Calu3 (cell line): ENCODE measurements at regions not wholly inside any gene's neighbourhood (a gene's known extent, or its start where the extent isn't known, plus 50 kb on each side); places are given as distances from the start of the nearest gene placed in this dataset.

Source experiments
- BruUV-seq: library from RNA; stranded (reverse); fragments of 400-500 nt; replicated peaks from 2 replicates; lab custom pipeline; 2021; lab: Mats Ljungman, UMichigan
- CTCF ChIA-PET: fragments of 300-600 bp; sonication (Branson Sonifier 250); formaldehyde crosslinking; loops from one replicate; lab custom pipeline; 2022; ENCODE audit warnings: antibody characterized with exemption; lab: Charles Lee
- DNase-seq: peaks from one replicate; pipeline ENCODE4 v3.0.0; 2022
- H3K27ac Mint-ChIP-seq: one replicate; pipeline ENCODE4 v1.8.0; 2022; ENCODE audit warnings: mixed read lengths; ENCODE audit not compliant: unreplicated experiment
- H3K27me3 Mint-ChIP-seq: one replicate; pipeline ENCODE4 v1.8.0; 2022; ENCODE audit warnings: mixed read lengths; ENCODE audit not compliant: unreplicated experiment
- H3K36me3 Mint-ChIP-seq: one replicate; pipeline ENCODE4 v1.8.0; 2022; ENCODE audit warnings: mild to moderate bottlenecking, moderate library complexity, mixed read lengths; ENCODE audit not compliant: insufficient read depth, unreplicated experiment
- H3K4me1 Mint-ChIP-seq: one replicate; pipeline ENCODE4 v1.8.0; 2022; ENCODE audit warnings: mild to moderate bottlenecking, low read depth, mixed read lengths; ENCODE audit not compliant: unreplicated experiment
- H3K4me3 Mint-ChIP-seq: one replicate; pipeline ENCODE4 v1.8.0; 2022; ENCODE audit warnings: mild to moderate bottlenecking, low read depth, moderate library complexity, mixed read lengths; ENCODE audit not compliant: unreplicated experiment
- H3K9me3 Mint-ChIP-seq: one replicate; pipeline ENCODE4 v1.8.0; 2022; ENCODE audit warnings: low read depth, mixed read lengths; ENCODE audit not compliant: unreplicated experiment
- intact Hi-C: fragments of 100-400 bp; cut with micrococcal nuclease; formaldehyde crosslinking; loops from one replicate; pipeline ENCODE4 v1.10.0; 2022; ENCODE audit not compliant: unreplicated experiment
- TF ChIP-seq, protein P1 (sequence below): fragments of 200-600 bp; IDR thresholded peaks from one replicate; pipeline ENCODE4 v1.8.0; 2022; ENCODE audit warnings: antibody characterized with exemption; ENCODE audit not compliant: unreplicated experiment

DNA sequence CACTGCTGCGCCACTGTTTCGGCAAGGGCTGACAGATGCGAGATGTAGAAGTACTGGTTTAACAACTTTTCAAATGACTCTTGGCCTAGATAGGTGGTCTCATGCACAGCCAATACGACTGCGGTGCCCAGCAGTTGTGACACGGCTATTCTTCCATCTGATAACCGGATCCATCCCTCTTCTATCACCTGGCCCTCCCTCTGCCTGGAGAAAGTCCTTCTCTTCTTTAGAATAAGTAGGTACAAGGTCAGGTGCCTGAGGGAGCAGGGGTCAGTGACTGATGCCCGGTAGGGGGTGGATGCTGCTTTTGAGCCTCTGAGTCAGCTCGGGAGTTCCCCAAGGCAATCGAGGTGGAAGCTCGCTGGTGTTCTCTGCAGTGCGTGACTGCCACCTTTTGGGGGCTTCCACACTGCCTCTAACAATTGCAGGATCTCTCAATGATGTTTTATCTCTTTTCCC lies 166.8 kb upstream of the GRIK2 start:
- intact Hi-C loops = no loop called here
- TF ChIP-seq, protein P1, sequence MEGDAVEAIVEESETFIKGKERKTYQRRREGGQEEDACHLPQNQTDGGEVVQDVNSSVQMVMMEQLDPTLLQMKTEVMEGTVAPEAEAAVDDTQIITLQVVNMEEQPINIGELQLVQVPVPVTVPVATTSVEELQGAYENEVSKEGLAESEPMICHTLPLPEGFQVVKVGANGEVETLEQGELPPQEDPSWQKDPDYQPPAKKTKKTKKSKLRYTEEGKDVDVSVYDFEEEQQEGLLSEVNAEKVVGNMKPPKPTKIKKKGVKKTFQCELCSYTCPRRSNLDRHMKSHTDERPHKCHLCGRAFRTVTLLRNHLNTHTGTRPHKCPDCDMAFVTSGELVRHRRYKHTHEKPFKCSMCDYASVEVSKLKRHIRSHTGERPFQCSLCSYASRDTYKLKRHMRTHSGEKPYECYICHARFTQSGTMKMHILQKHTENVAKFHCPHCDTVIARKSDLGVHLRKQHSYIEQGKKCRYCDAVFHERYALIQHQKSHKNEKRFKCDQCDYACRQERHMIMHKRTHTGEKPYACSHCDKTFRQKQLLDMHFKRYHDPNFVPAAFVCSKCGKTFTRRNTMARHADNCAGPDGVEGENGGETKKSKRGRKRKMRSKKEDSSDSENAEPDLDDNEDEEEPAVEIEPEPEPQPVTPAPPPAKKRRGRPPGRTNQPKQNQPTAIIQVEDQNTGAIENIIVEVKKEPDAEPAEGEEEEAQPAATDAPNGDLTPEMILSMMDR = no peak
- Mint-ChIP-seq H3K4me3 (no peak overlapping the region), H3K9me3 (peaks cover 6% of the 10 kb centered on the region), H3K4me1 (no peaks in the 10 kb centered on the region), H3K27ac (no peak overlapping the region), H3K36me3 (no peaks in the 10 kb centered on the region), H3K27me3 (no peaks in the 10 kb centered on the region)
- BruUV-seq = no TSS peak
- DNase-seq = peak; percentile 9
- CTCF ChIA-PET = no interaction called here

DNA sequence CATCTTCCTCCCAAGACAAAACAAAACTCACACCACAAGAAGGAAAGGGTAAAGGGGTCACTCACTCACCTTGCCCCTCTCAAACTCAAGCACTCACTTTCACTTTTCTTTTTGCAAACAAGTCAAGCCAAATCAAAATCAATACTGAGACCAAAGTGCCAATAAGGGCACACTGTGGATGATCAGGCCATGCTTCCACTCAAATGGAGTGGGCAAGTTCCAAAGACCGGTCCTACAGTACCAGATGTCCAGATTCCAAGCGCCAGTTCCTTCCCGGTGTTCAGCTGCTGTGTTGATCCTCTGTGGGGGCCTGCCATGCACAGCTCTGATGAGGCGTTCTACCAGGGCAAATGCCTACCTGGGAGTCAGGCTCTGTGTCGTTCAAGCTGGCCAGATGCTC lies 162.6 kb upstream of the GRIK2 start:
- Mint-ChIP-seq H3K27me3 (no peaks in the 10 kb centered on the region), H3K4me3 (no peak overlapping the region), H3K4me1 (no peaks in the 10 kb centered on the region), H3K9me3 (no peaks in the 10 kb centered on the region), H3K27ac (no peak overlapping the region), H3K36me3 (no peaks in the 10 kb centered on the region)
- intact Hi-C loops = no loop called here
- CTCF ChIA-PET = no interaction called here
- DNase-seq = no peak
- no TSS peak for BruUV-seq
- TF ChIP-seq, protein P1 = no peak

DNA sequence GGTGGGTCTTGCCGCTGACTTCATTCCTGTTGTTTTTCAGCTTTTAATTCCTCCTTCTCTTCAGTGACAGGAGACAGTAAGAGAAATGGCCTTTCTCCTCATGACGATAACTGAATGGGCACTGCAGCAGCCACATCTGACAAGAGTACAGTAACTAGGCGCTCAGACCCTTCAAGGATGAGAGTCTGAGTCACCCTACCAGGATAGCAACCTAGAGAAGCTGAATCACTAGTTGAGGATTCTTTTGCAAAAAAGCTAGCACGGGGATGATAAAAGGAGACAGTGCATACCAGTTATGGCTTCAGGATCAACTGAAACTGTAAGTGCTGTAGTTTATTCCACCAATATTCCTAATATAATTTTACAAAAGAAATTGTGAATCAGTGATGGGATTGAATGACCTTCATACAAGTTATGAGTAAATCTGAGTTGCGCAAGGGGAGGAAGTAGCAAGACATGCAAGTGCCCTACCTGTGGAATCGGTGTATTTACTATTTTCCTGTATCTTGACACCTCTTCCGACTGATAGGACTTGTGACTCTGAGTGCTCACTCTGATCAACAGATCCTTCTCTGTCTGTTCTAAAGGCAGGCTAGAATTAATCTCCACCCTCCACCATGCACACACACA lies 161.8 kb upstream of the GRIK2 start:
- Mint-ChIP-seq H3K27ac (no peak overlapping the region), H3K4me1 (no peaks in the 10 kb centered on the region)

DNA sequence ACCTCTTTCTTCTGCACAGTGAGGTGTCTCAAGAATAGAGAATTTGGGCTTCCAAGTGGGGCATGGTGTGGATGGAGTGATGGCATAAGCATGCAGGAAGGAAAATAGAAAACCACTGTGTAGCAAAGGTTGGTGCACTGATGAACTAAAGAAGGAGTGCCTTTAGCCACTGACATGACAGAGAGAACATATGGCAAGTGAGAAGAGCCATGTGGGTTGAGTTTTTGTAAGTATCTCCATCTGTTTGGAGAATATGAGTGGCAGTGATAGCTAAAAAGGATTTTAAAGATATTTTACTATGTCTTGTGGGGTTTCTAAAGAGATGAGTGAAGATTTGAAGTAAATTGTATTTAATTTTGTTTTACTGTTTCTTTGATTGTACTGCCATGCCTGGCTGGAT lies 160.5 kb upstream of the GRIK2 start:
- Mint-ChIP-seq H3K36me3 (no peaks in the 10 kb centered on the region), H3K27ac (no peak overlapping the region), H3K4me3 (no peak overlapping the region), H3K9me3 (no peaks in the 10 kb centered on the region), H3K4me1 (no peaks in the 10 kb centered on the region), H3K27me3 (no peaks in the 10 kb centered on the region)
- no TSS peak for BruUV-seq
- intact Hi-C loops = no loop called here
- CTCF ChIA-PET = no interaction called here
- TF ChIP-seq, protein P1 = no peak
- no peak for DNase-seq

More for the DNA sequence above, 161.8 kb upstream of the GRIK2 start:
- no peak for DNase-seq
- Mint-ChIP-seq H3K36me3 (no peaks in the 10 kb centered on the region), H3K27me3 (no peaks in the 10 kb centered on the region), H3K4me3 (no peak overlapping the region), H3K9me3 (no peaks in the 10 kb centered on the region)
- no TSS peak for BruUV-seq
- intact Hi-C loops = no loop called here
- CTCF ChIA-PET = no interaction called here
- TF ChIP-seq, protein P1 = no peak
